SKM-1 (cell line): ENCODE measurements at regions not wholly inside any gene's neighbourhood (a gene's known extent, or its start where the extent isn't known, plus 50 kb on each side); places are given as distances from the start of the nearest gene placed in this dataset.
"Not testable (repeated sequence)": the region's sequence is repeated elsewhere in the genome, so short reads cannot be mapped to it uniquely, and the experiment has no call there.

ENCODE experiments used
- DNase-seq: peaks from one replicate; lab custom pipeline; 2025; ENCODE audit not compliant: unreplicated experiment; lab: John Stamatoyannopoulos, UW

- DNase-seq: no peak
These were observed 85.7 kb upstream of the RALGPS2 start for GRCh38 chr1:178639326-178639725.

DNA sequence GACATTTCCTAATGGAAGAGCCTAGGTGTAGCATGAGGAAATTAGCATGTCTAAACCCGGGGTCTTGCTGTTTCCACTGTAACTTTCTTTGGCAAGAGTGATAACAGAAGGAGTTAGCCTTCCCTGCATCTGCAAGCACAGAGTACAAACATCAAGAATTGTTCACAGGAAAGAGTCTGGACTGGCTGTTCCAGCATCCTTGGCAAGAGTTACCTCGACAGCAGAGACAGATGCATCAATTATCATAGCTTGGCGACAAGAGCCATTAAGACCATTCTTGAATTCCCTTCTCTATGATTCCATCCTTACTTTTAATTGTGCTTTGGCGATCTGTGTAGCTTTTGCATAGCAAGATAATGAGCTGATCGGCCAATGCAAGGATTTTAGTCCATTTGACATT, 82.8 kb upstream of the RALGPS2 start:
- DNase-seq: no peak

DNA sequence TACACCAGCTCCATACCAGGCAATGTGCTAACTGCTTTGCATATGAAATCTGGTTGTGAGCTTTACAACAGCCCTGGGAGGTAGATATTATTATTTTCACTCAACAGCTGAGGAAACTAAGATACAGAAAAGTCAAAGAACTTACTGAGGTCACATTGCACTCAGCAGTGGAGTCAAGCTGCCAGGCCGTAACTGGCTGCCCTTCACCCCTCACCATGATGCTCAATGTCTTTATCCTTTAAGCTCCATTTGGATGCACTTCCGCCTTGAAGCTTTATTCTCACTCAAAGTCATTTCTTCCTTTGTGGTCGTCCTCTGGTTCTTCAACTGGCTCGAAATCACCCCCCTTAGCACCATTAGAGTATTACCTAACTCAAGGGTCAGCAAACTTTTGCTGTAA, 81.7 kb upstream of the RALGPS2 start:
- no peak for DNase-seq

- no peak for DNase-seq
These were observed 81.2 kb upstream of the RALGPS2 start for GRCh38 chr1:178643831-178644230.

DNA sequence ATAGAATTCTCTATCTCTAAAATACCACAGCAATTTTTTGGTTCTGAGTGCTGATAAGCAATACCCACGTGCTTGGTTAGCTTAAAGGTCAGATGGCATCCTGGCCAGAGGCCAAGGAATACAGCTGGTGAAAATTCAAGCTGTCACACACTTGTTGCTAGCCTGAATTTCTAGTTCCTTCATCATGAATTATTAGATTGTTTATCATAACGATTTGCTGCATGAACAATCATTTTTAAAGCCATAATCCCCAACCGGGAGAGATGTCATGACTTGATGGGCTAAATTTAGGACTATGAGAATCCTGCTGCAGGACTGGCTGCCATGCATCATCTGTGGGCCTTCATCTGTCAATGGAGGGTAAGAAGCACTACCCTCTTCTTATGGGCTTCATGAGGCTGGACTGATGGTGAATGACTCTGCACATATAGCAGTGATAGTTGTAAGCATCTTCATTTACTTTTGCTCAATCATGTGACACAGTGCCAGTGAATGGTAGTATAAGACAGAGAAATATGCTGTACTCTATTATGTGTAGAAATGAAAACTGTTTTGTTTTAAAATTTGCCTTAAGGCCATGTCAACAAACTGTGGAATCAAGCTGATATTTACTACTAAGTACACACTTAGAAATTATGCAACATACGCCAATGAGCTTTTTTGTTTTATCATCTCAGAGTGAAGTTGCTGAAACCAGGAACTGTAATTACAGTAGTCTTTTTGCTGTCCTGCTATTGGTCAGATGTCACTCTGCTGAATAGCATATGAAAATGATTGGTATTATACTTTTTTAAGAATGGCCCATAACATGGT, 80.5 kb upstream of the RALGPS2 start:
- DNase-seq: no peak

- no peak for DNase-seq
These were observed 79.8 kb upstream of the RALGPS2 start for GRCh38 chr1:178645157-178645807.

DNA sequence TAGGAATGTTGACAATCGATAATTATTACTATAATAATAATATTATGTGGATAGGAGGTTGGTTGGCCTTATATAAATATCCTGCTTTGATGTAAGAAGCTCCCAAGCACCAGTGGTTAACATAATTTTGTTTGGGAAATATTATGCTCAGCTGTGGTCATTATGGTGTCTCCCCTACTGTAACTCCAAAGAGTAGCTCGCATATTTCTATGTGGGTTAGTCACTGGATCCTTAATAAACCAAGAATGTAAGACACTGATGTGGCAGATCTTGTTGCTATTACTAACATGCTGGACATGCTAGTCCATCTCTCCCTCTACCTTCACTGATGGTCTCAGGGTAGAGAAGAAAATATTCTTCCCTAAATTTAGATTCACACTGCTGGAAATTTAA, 79.2 kb upstream of the RALGPS2 start:
- no peak for DNase-seq

GRCh38 chr1:178646821-178647220, 78.2 kb upstream of the RALGPS2 start:
- DNase-seq: no peak

DNA sequence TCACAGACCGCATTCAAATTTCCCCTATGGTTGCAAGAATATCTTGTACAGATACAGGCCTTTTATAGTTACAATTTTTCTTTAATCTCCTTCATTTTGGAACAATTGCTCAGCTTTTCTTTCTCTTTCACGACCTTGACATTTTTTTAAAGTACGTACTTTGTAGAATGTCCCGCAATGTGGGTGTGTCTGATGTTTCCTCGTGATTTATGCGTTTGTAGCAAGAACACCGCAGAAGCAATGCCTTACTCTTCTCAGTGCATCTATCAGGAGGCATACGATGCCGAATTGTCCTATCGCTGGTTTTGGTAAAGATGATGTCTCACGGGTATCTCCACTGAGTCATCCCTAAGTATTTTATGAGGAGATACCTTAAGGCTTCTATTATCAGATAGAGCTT, 76.9 kb upstream of the RALGPS2 start:
- DNase-seq: no peak

DNA sequence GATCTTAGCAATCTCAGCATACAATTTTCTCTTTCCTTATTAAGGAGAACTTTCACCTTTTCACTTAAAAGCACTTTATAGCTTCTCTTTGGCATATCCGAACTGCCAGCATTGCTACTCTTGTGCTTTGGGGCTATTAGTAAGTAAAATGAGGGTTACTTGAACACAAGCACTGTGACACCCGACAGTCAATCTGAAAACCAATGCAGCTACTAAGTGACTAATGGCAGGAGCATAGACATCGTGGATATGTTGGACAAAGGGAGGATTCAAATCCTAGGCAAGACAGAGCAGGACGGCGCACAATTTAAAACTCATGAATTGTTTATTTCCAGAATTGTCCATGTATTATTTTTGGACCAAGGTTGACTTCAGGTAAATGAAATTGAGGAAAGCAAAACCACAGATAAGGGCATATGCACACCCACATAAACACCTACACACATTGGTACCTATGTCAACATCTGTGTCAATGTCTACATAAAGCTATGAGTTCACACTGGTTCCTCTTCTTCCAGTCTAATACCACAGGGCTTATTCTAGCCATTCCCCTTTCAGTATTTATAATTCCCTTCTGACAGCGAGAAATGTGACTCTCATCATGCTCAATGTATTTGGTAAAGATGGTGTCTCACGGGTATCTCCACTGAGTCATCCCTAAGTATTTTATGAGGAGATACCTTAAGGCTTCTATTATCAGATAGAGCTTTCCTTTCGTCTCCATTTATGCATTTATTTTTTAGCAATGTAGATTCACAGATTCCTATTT, 75.3 kb upstream of the RALGPS2 start:
- DNase-seq: no peak

- no peak for DNase-seq
These were observed 74.0 kb upstream of the RALGPS2 start for GRCh38 chr1:178650934-178651511.

DNA sequence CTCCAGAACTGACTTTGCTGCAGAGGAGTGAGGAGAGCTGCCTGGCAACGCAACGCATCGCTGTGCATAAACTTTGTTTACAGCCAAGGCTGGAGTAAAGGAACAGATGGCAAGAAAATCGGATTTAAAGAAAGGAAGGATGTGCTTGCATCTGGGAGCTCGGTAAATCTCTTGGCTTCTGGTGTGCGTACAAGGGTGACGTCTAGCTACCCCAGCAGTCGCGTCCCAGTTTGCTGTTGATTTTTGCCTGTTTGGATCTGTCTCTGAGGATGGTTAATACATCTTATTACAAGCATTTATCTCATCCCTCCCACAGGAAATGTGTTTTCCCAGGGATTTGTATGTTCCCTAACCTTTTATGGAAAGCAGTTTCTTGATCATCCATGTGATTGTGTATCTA, 73.3 kb upstream of the RALGPS2 start:
- DNase-seq: no peak

GRCh38 chr1:178652506-178653490, 72.2 kb upstream of the RALGPS2 start:
- DNase-seq: no peak

DNA sequence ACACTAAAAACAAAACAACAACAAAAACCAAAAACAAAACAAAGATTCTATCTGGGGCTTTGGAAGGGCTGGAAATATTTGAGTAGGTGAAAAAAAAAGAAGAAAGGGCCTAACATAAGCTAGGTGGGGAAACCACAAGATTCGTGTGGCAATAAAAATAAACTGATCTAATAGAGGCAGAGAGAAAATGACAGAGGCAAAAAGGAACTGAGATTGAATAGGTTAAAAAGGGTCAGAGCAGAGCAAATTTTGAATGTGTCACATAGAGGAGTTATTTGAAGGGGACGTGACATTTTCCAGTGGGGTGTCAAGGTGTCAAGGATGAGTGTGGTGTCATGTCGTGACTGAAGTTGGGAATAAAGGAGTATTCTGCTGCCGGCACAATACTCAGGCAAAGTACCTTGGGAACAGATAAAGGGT, 65.2 kb upstream of the RALGPS2 start:
- no peak for DNase-seq

GRCh38 chr1:178660461-178660860, 64.6 kb upstream of the RALGPS2 start:
- no peak for DNase-seq

GRCh38 chr1:178664278-178664677, 60.8 kb upstream of the RALGPS2 start:
- DNase-seq: peak; percentile 57

- DNase-seq: no peak
These were observed 59.5 kb upstream of the RALGPS2 start for GRCh38 chr1:178665579-178665978.

DNA sequence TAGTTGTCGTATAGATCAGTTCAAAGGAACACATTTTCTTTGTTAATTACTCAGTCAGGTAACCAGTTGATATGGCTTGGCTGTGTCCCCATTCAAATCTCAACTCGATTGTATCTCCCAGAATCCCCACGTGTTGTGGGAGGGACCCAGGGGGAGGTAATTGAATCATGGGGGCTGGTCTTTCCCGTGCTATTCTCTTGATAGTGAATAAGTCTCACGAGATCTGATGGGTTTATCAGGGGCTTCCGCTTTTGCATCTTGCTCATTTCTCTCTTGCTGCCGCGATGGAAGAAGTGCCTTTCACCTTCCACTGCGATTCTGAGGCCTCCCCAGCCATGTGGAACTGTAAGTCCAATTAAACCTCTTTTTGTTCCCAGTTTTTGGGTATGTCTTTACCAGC, 58.2 kb upstream of the RALGPS2 start:
- DNase-seq: not testable (repeated sequence)

- DNase-seq: no peak
These were observed 52.6 kb upstream of the RALGPS2 start for GRCh38 chr1:178672434-178672833.

DNA sequence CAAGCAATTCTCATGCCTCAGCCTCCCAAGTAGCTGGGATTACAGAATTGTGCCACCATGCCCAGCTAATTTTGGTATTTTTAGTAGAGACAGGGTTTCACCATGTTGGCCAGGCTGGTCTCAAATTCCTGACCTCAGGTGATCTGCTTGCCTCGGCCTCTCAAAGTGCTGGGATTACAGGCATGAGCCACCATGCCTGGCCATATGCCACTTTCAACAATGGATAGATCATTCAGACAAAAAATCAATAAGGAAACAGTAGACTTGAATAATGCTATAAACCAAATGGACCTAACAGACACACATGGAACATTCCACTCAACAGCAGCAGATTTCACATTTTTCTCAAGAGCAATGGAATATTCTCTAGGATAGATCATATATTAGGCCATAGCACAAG, 50.5 kb upstream of the RALGPS2 start:
- DNase-seq: not testable (repeated sequence)
